CD1c-positive myeloid dendritic cell (primary cell): ENCODE measurements at regions not wholly inside any gene's neighbourhood (a gene's known extent, or its start where the extent isn't known, plus 50 kb on each side); places are given as distances from the start of the nearest gene placed in this dataset.
"Not testable (repeated sequence)": the region's sequence is repeated elsewhere in the genome, so short reads cannot be mapped to it uniquely, and the experiment has no call there.

Experiments used
- DNase-seq: peaks from one replicate; pipeline ENCODE4 v3.0.0-alpha.2; 2016; ENCODE audit errors: extremely low spot score

GRCh38 chr6:111925296-111925695 lies 52.0 kb upstream of the FYN start:
- no peak for DNase-seq

- DNase-seq: no peak
Measured at GRCh38 chr6:111926731-111927302, 53.6 kb upstream of the FYN start.

DNA sequence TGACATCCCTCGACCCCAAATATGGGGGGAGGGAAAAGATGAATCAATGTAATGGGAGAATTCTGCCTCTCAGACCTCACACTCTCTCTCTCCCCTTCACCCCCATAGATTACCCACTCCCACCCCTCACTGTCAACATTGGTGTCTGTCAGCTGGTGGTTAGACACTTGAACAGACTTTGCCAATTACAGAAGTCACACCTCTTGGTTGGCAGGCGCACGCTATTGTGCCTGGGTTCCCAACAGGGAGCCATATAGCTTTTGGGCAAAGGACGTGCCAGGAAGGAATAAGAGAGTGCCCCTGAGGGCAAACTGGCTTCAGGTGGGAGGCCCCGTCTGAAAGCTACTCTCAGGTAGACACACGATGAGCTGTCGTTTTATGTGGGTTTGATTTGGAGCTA lies 54.1 kb upstream of the FYN start:
- DNase-seq: no peak

DNA sequence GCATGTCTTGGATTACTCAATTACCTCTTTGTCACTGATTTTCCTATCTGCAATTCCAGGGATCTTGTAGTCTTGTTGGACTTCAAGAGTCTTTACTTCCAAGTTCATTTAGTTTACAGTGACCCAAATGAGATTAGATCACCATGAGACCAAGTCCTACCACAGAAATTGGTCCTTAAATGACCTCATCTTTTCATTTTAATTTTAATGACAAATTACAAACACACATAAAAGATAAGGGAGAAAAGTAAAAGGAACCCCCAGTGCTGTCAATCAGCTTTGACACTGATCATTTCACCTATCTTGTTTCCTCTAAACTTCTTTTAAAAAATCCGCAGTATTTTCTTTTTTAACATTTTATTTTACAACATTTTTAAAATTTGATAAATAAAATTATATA lies 54.9 kb upstream of the FYN start:
- no peak for DNase-seq

- DNase-seq: not testable (repeated sequence)
Measured at GRCh38 chr6:111934611-111935010, 61.4 kb upstream of the FYN start.

GRCh38 chr6:111936718-111937117 lies 63.5 kb upstream of the FYN start:
- no peak for DNase-seq

- DNase-seq: no peak
Measured at GRCh38 chr6:111938710-111939109, 65.5 kb upstream of the FYN start.

- peak; percentile 57 for DNase-seq
Measured at GRCh38 chr6:111939902-111940301, 66.7 kb upstream of the FYN start.

DNA sequence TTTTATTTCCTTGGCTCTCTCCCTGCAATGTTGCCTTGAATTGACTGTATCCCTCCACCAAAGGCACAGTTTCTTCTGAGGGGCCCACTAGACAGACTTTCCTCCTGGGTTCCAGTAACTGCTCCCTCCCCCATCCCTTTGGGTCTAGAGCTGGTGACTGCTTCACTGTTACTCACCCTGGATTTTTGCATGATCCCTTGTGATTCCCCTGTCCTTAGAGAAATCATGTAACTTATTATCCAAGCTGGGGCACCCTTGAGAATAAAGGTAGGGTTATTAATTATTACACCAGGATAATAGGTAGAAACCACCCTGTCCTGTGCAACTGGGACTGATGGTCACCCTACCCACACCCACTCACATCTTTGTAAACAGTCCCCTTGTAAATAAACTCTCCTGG lies 67.5 kb upstream of the FYN start:
- DNase-seq: no peak

DNA sequence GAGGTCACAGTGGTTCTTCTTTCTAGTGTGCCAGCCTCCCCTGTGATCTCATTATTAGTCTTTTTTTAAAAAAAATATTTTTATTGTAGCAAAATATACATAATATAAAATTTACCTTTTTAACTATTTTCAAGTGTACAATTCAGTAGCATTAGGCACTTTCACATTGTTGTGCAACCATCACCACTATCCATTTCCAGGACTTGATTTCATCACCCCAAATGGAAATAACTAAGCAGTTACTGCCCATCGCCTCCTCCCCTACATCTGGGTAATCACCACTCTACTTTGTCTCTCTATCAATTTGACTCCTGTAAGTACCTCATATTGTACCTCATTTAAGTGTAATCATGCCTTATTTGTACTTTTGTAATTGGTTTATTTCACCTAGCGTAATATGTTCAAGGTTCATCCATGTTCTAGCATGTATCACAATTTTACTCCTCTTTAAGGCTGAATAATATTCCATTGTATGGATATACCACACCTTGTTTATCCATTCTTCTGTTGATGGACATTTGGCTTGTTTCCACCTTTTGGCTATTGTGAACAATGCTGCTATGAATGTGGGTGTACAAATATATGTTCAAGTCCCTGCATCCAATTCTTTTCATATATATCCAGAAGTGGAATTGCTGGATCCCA lies 68.6 kb upstream of the FYN start:
- DNase-seq: peak; percentile 15

GRCh38 chr6:111942561-111942960 lies 69.3 kb upstream of the FYN start:
- DNase-seq: peak; percentile 81

- peak; percentile 13 for DNase-seq
Measured at GRCh38 chr6:111943266-111943665, 70.0 kb upstream of the FYN start.

DNA sequence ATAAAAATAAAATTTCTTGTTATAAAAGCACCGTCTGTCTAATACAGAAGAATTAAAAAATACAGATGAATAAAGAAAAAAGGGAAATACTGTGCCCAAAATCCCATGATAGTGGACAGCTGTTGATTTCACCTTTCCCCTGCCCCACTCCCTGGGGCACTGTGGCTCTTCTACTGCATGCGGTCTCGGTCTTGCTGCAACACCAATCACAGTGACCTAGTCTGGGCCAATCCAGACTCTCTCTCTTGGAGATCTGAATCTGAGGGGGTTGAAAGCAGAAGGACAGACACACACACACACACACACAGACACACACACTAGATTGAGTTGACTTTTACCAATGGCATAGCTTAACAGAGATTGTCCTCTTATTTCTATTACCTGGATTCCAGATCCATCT lies 70.5 kb upstream of the FYN start:
- peak; percentile 49 for DNase-seq

- DNase-seq: peak; percentile 36
Measured at GRCh38 chr6:111944541-111944940, 71.3 kb upstream of the FYN start.

DNA sequence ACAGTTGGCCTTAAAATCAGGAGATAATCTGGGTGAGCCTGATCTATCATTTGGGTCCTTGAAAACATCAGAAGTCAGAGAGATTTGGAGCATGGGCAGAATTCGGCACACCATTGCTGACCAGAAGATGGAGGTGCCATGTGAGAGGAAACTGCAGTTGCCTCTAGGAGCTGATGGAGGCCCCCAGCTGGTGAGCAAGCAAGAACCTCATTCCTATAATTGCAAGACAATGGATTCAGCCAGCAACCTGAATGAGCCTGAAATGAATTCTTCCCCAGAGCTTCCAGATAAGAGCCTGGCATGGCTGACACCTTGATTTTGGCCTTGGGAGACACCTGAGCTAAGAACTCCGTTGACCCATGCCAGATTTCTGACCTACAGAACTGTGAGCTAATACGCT lies 76.3 kb upstream of the FYN start:
- no peak for DNase-seq

DNA sequence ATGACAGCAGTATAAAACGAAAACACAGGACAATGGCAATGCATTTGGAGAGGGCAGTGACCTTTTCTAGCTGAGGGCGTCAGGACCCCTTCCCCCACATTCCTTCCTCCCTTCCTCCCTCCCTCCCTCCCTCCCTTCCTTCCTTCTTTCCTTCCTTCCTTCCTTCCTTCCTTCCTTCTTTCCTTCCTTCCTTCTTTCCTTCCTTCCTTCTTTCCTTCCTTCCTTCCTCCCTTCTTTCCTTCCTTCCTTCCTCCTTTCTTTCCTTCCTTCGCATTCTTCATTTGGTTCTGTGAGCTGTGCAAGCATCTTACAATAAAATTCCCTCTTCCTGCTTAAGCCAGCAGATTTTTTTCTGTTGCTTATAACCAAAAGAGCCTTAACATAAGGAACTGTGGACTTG lies 76.7 kb upstream of the FYN start:
- DNase-seq: not testable (repeated sequence)

DNA sequence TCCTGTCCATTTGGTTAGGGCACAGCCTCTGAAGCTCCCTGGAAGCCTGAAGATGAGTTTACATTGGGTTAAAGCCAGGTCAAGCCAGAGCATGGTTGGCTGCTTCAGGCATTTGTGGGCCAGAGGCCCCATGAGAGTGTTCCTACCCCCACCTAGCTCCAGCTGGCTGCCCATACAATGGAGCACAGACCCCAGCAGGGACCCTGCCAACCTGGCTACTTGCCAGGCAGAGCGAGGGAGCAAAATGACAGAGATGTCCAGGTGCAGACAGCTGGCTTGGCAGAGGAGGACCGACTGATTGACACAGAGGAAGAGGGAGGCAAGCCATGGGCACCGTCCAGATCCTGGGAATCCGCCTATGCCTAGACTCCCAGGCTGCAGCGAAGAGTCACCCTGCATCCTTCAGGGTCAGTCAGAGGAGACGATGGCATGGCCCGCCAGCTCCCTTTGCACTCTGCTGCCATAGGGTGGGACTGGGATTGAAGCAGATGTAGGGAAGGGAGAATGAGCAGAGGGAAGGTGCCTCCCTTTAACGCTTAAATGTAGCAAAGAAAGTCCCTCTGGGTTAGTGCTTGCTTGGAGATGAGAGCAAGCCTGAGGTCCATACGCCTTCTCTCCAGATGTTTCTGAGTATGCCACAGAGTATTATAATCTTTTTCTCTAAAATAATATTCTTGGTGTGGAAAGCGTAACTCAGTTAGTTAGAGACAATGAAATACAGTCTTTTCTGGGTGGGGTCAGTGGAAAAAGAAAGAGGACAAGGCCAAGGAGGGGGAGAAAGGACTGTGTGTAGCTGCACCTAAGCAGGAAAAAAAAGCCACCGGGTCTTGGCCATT lies 77.6 kb upstream of the FYN start:
- DNase-seq: no peak

- no peak for DNase-seq
Measured at GRCh38 chr6:111951497-111952085, 78.3 kb upstream of the FYN start.

GRCh38 chr6:111952274-111952673 lies 79.0 kb upstream of the FYN start:
- no peak for DNase-seq

- DNase-seq: peak; percentile 47
Measured at GRCh38 chr6:111952821-111953540, 79.7 kb upstream of the FYN start.

GRCh38 chr6:111956098-111956497 lies 82.8 kb upstream of the FYN start:
- DNase-seq: no peak
